NB4 (cell line): ENCODE measurements at regions not wholly inside any gene's neighbourhood (a gene's known extent, or its start where the extent isn't known, plus 50 kb on each side); places are given as distances from the start of the nearest gene placed in this dataset.

Experiments
- POLR2A ChIP-seq: IDR thresholded peaks from 2 replicates; pipeline ENCODE4 v1.6.1; 2011; ENCODE audit warnings: mild to moderate bottlenecking; ENCODE audit not compliant: insufficient read length; ENCODE audit errors: extremely low read depth
- TF ChIP-seq, protein P1 (sequence below): IDR thresholded peaks from one replicate; pipeline ENCODE4 v1.5.1; 2012; ENCODE audit warnings: low read depth, low read length

DNA sequence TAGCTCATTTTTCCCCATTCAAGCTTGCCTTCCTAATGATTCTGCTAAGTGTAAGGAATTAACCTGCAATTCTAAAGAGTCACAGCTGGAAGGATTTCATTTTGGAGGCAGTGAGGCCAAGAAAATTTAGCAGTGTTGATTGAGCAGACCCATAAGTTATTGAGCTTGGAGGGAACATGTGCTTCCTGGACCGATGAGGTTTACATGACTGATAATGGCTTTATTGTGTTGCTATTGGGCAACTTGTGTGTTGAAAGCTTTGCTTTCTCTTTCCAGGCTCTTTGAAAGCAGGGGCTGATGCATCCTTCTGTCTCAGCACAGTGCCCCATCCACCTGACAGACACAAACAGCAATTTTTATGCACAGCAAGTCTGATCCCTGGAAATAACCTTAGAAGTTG lies 398.9 kb upstream of the PCSK5 start:
- TF ChIP-seq, protein P1, sequence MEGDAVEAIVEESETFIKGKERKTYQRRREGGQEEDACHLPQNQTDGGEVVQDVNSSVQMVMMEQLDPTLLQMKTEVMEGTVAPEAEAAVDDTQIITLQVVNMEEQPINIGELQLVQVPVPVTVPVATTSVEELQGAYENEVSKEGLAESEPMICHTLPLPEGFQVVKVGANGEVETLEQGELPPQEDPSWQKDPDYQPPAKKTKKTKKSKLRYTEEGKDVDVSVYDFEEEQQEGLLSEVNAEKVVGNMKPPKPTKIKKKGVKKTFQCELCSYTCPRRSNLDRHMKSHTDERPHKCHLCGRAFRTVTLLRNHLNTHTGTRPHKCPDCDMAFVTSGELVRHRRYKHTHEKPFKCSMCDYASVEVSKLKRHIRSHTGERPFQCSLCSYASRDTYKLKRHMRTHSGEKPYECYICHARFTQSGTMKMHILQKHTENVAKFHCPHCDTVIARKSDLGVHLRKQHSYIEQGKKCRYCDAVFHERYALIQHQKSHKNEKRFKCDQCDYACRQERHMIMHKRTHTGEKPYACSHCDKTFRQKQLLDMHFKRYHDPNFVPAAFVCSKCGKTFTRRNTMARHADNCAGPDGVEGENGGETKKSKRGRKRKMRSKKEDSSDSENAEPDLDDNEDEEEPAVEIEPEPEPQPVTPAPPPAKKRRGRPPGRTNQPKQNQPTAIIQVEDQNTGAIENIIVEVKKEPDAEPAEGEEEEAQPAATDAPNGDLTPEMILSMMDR = no peak
- TF ChIP-seq POLR2A = no peak
